IMR-90 (cell line): ENCODE measurements at regions not wholly inside any gene's neighbourhood (a gene's known extent, or its start where the extent isn't known, plus 50 kb on each side); places are given as distances from the start of the nearest gene placed in this dataset.

Source experiments
- ATAC-seq: fragments of 200-7000 bp; cut with Tn5 transposase; 2 replicates; pipeline ENCODE4 v1.9.1; 2020; ENCODE audit warnings: low read depth, mild to moderate bottlenecking, moderate library complexity
- BruUV-seq: library from RNA; stranded (reverse); fragments of 400-500 nt; replicated peaks from 2 replicates; lab custom pipeline; 2021; lab: Mats Ljungman, UMichigan
- CTCF ChIA-PET: fragments of 300-600 bp; formaldehyde crosslinking; extraction: SDS; loops from one replicate; lab custom pipeline; 2021; ENCODE audit warnings: antibody characterized with exemption; lab: Yijun Ruan, JAX
- POLR2A ChIA-PET: fragments of 300-600 bp; sonication (Branson Sonifier 250); formaldehyde crosslinking; loops from one replicate; lab custom pipeline; 2022; ENCODE audit warnings: antibody characterized with exemption; ENCODE audit not compliant: unreplicated experiment; lab: Charles Lee
- DNase-seq: peaks from one replicate; pipeline ENCODE4 v3.0.0; 2013
- H2AFZ ChIP-seq: replicated peaks from 2 replicates; pipeline ENCODE3; 2013; ENCODE audit warnings: low read length, mild to moderate bottlenecking; ENCODE audit not compliant: poor library complexity
- H2AK5ac ChIP-seq: 2 replicates; pipeline ENCODE4 v1.6.1; 2013; ENCODE audit warnings: low read depth, low read length, inconsistent platforms
- H2AK9ac ChIP-seq: replicated peaks from 2 replicates; pipeline ENCODE3; 2013; ENCODE audit warnings: mild to moderate bottlenecking, low read depth, low read length, moderate library complexity; ENCODE audit not compliant: poor library complexity
- H2BK120ac ChIP-seq: 2 replicates; pipeline ENCODE4 v1.6.1; 2013; ENCODE audit warnings: low read depth, low read length, inconsistent platforms
- H2BK15ac ChIP-seq: 3 replicates; pipeline ENCODE4 v1.6.1; 2013; ENCODE audit warnings: low read depth, low read length, inconsistent platforms
- H2BK20ac ChIP-seq: 2 replicates; pipeline ENCODE4 v1.6.1; 2013; ENCODE audit warnings: low read depth, mild to moderate bottlenecking, inconsistent platforms, low read length, moderate library complexity
- H2BK5ac ChIP-seq: 2 replicates; pipeline ENCODE4 v1.6.1; 2013; ENCODE audit warnings: mild to moderate bottlenecking, low read depth, low read length, inconsistent platforms; ENCODE audit not compliant: poor library complexity, severe bottlenecking
- H3K14ac ChIP-seq: replicated peaks from 2 replicates; pipeline ENCODE4 v1.6.1; 2013; ENCODE audit warnings: low read depth, low read length, inconsistent platforms
- H3K18ac ChIP-seq: 2 replicates; pipeline ENCODE4 v1.6.1; 2013; ENCODE audit warnings: low read depth, low read length, control low read depth
- H3K23ac ChIP-seq: 2 replicates; pipeline ENCODE4 v1.6.1; 2013; ENCODE audit warnings: low read depth, low read length, inconsistent platforms
- H3K27ac ChIP-seq: 2 replicates; pipeline ENCODE4 v1.5.1; 2013; ENCODE audit warnings: mild to moderate bottlenecking, control low read depth, low read length; ENCODE audit not compliant: insufficient read depth
- H3K27me3 ChIP-seq: 2 replicates; pipeline ENCODE4 v1.6.1; 2013; ENCODE audit warnings: low read length; ENCODE audit not compliant: control insufficient read depth, insufficient read depth
- H3K36me3 ChIP-seq: 2 replicates; pipeline ENCODE4 v1.6.1; 2013; ENCODE audit warnings: low read length, mixed read lengths; ENCODE audit not compliant: control insufficient read depth, insufficient read depth
- H3K4ac ChIP-seq: 2 replicates; pipeline ENCODE4 v1.6.1; 2013; ENCODE audit warnings: low read depth, low read length, inconsistent platforms
- H3K4me1 ChIP-seq: 2 replicates; pipeline ENCODE4 v1.6.1; 2013; ENCODE audit warnings: low read length, mixed read lengths; ENCODE audit not compliant: control insufficient read depth, insufficient read depth
- H3K4me2 ChIP-seq: 2 replicates; pipeline ENCODE4 v1.6.1; 2013; ENCODE audit warnings: low read depth, mild to moderate bottlenecking, control low read depth, low read length, moderate library complexity
- H3K4me3 ChIP-seq: 2 replicates; pipeline ENCODE4 v1.5.1; 2013; ENCODE audit warnings: low read depth, mild to moderate bottlenecking, control low read depth, low read length, moderate library complexity; ENCODE audit not compliant: insufficient read depth
- H3K56ac ChIP-seq: 2 replicates; pipeline ENCODE4 v1.6.1; 2013; ENCODE audit warnings: low read length, inconsistent platforms; ENCODE audit not compliant: insufficient read depth; ENCODE audit errors: extremely low read depth
- H3K79me1 ChIP-seq, 2 experiments: 2 replicates each; pipeline ENCODE4 v1.6.1; 2013; ENCODE audit warnings: low read length in 2 of 2, inconsistent platforms in 1 of 2, low read depth in 1 of 2
- H3K9ac ChIP-seq: 2 replicates; pipeline ENCODE4 v1.6.1; 2013; ENCODE audit warnings: low read depth, low read length, control low read depth
- H3K9me1 ChIP-seq: 2 replicates; pipeline ENCODE4 v1.6.1; 2013; ENCODE audit warnings: low read length, inconsistent platforms; ENCODE audit not compliant: insufficient read depth
- H3K9me3 ChIP-seq: 2 replicates; pipeline ENCODE4 v1.6.1; 2013; ENCODE audit warnings: low read length; ENCODE audit not compliant: control insufficient read depth, insufficient read depth
- H4K20me1 ChIP-seq: 2 replicates; pipeline ENCODE4 v1.6.1; 2013; ENCODE audit warnings: low read length, inconsistent platforms; ENCODE audit not compliant: insufficient read depth
- H4K5ac ChIP-seq: 2 replicates; pipeline ENCODE4 v1.6.1; 2013; ENCODE audit warnings: mild to moderate bottlenecking, low read depth, low read length, control low read depth
- H4K8ac ChIP-seq, 2 experiments: 2 replicates each; pipeline ENCODE4 v1.6.1; 2013; ENCODE audit warnings: low read depth in 2 of 2, low read length in 2 of 2, control low read depth in 1 of 2, inconsistent platforms in 1 of 2
- H4K91ac ChIP-seq: 2 replicates; pipeline ENCODE4 v1.6.1; 2013; ENCODE audit warnings: low read depth, low read length, inconsistent platforms; ENCODE audit not compliant: insufficient read depth
- BHLHE40 ChIP-seq: fragments of 150-350 bp; IDR thresholded peaks from 2 replicates; pipeline ENCODE4 v1.6.1; 2016; ENCODE audit warnings: mild to moderate bottlenecking, low read depth, low read length
- CEBPB ChIP-seq: IDR thresholded peaks from 2 replicates; pipeline ENCODE4 v1.6.1; 2012; ENCODE audit warnings: low read depth, low read length, improper control_type of control experiment
- CHD1 ChIP-seq: IDR thresholded peaks from 2 replicates; pipeline ENCODE4 v1.6.1; 2012; ENCODE audit warnings: low read depth, low read length, improper control_type of control experiment
- FOS ChIP-seq: fragments of 150-350 bp; IDR thresholded peaks from 2 replicates; pipeline ENCODE4 v1.6.1; 2016; ENCODE audit warnings: low read depth, low read length
- MAFK ChIP-seq: IDR thresholded peaks from 2 replicates; pipeline ENCODE4 v1.6.1; 2012; ENCODE audit warnings: low read depth, low read length, improper control_type of control experiment
- MAZ ChIP-seq: IDR thresholded peaks from 2 replicates; pipeline ENCODE4 v1.6.1; 2012; ENCODE audit warnings: low read depth, mild to moderate bottlenecking, low read length, improper control_type of control experiment, moderate library complexity, borderline replicate concordance
- MXI1 ChIP-seq: IDR thresholded peaks from 2 replicates; pipeline ENCODE4 v1.6.1; 2012; ENCODE audit warnings: low read depth, mild to moderate bottlenecking, low read length, moderate library complexity, borderline replicate concordance
- NFE2L2 ChIP-seq: fragments of 150-350 bp; IDR thresholded peaks from 2 replicates; pipeline ENCODE4 v1.6.1; 2016; ENCODE audit warnings: low read depth, mild to moderate bottlenecking, low read length
- POLR2A ChIP-seq: IDR thresholded peaks from 2 replicates; pipeline ENCODE4 v1.6.1; 2012; ENCODE audit warnings: mild to moderate bottlenecking, low read depth, low read length
- RAD21 ChIP-seq: IDR thresholded peaks from 2 replicates; pipeline ENCODE4 v1.6.1; 2012; ENCODE audit warnings: low read length, improper control_type of control experiment
- RCOR1 ChIP-seq: IDR thresholded peaks from 2 replicates; pipeline ENCODE4 v1.6.1; 2012; ENCODE audit warnings: mild to moderate bottlenecking, low read length, improper control_type of control experiment; ENCODE audit not compliant: insufficient replicate concordance
- RFX5 ChIP-seq: IDR thresholded peaks from 2 replicates; pipeline ENCODE4 v1.8.0; 2012; ENCODE audit warnings: low read depth, mild to moderate bottlenecking, low read length, moderate library complexity
- SMC3 ChIP-seq: fragments of 150-350 bp; IDR thresholded peaks from 2 replicates; pipeline ENCODE4 v1.6.1; 2016; ENCODE audit warnings: low read depth, mild to moderate bottlenecking, antibody characterized with exemption, low read length, moderate library complexity
- WGBS, 2 experiments: methylation state at CpG; one replicate each; pipeline versions ENCODE4 v1.1.5 to v1.1.7; 2013; ENCODE audit warnings: missing lambda C conversion rate in 2 of 2; ENCODE audit not compliant: insufficient read length in 1 of 2; ENCODE audit errors: extremely low coverage in 2 of 2; 5-methylcytosine and 5-hydroxymethylcytosine counted together
- dilution Hi-C: fragments of 300-500 bp; cut with HindIII; formaldehyde crosslinking; loops from one replicate; pipeline ENCODE4 v1.14.3; 2018; ENCODE audit warnings: low sequenced_read_pairs; ENCODE audit not compliant: unreplicated experiment
- in situ Hi-C: fragments of 300-500 bp; cut with MboI; formaldehyde crosslinking; loops from 3 replicates; pipeline ENCODE4 v1.14.3; 2019; ENCODE audit warnings: low sequenced_read_pairs, inconsistent platforms, mixed read lengths
- intact Hi-C: fragments of 100-400 bp; cut with micrococcal nuclease; formaldehyde crosslinking; loops from 2 replicates; pipeline ENCODE4 v1.10.0; 2022
- TF ChIP-seq, protein P1 (sequence below): fragments of 150-350 bp; IDR thresholded peaks from 2 replicates; pipeline ENCODE4 v1.6.1; 2016; ENCODE audit warnings: low read depth, mild to moderate bottlenecking, low read length, moderate library complexity, borderline replicate concordance
- TF ChIP-seq, protein P2 (sequence below): conservative IDR thresholded peaks from 2 replicates; pipeline ENCODE4 v1.5.1; 2012; ENCODE audit warnings: mild to moderate bottlenecking, low read depth, low read length, improper control_type of control experiment
- TF ChIP-seq, protein P3 (sequence below): fragments of 150-350 bp; IDR thresholded peaks from 2 replicates; pipeline ENCODE4 v1.6.1; 2017; ENCODE audit warnings: mild to moderate bottlenecking, antibody characterized with exemption, low read length, low read depth

DNA sequence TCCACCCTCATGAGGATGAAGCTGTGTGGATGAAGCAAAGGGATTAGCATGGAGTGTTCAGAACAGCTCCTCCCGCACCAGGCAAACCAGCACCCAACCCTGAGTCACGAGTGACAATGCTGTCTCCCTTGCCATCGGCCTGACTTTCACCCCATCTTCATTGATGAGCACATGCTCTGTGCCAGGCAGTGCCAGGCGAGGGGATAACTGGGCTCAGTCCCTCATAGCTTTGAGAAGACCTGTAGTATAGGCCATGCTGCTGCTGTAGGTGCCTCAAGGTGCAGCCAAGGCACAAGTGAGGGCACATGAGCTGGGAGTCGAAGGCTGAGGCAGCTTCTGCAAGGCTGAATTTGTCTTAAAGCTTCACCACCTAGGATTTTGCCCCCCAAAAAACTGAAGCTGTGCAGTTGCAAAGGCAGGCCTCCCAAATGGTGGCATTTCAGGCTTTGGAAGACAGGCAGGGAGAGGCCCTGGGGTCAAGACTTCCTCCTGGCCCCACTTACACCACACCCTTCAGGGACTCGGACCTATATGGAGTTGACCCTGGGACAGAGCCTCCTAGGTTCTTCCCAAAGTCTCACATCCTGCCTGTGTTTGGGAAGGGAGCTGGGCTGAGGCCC lies 54.2 kb upstream of the GDF10 start:
- Histone ChIP-seq H2BK15ac (no peak overlapping the region), H2AK5ac (no peak overlapping the region; the same call in 1 of the 2 replicates), H2BK5ac (no peak overlapping the region), H3K4me1 (peaks cover 3% of the 10 kb centered on the region; the same call in 1 of the 2 replicates), H3K18ac (no peak overlapping the region), H2AFZ (no peak overlapping the region), H3K4ac (no peak overlapping the region), H3K56ac (no peak overlapping the region), H3K4me3 (no peak overlapping the region), H4K91ac (no peak overlapping the region), H3K9ac (no peak overlapping the region), H3K23ac (no peak overlapping the region), H4K8ac (no peak overlapping the region), H3K9me3 (no peaks in the 10 kb centered on the region), H3K79me1 (no peaks in the 10 kb centered on the region), H2BK20ac (no peak overlapping the region), H3K4me2 (no peak overlapping the region), H2BK120ac (no peak overlapping the region), H2AK9ac (no peak overlapping the region), H3K14ac (no peak overlapping the region), H3K9me1 (no peaks in the 10 kb centered on the region), H4K20me1 (no peaks in the 10 kb centered on the region), H3K27ac (no peak overlapping the region), H3K27me3 (peaks cover 35% of the 10 kb centered on the region), H4K5ac (no peak overlapping the region), H3K36me3 (no peaks in the 10 kb centered on the region)
- intact Hi-C loops: no loop called here
- 33% methylated on average over 1 of the region's 6 CpGs; no CpG with 5 or more reads in 1 of the 2 experiments for WGBS, 2 experiments
- dilution Hi-C loops: no loop called here
- ChIA-PET POLR2A (no interaction called here), CTCF (no interaction called here)
- no TSS peak for BruUV-seq
- DNase-seq (no peak), ATAC-seq (no peak)
- in situ Hi-C loops: no loop called here
- TF ChIP-seq BHLHE40: no peak
- no peak for TF ChIP-seq CEBPB
- TF ChIP-seq POLR2A: no peak
- no peak for TF ChIP-seq MAZ
- TF ChIP-seq, protein P1, sequence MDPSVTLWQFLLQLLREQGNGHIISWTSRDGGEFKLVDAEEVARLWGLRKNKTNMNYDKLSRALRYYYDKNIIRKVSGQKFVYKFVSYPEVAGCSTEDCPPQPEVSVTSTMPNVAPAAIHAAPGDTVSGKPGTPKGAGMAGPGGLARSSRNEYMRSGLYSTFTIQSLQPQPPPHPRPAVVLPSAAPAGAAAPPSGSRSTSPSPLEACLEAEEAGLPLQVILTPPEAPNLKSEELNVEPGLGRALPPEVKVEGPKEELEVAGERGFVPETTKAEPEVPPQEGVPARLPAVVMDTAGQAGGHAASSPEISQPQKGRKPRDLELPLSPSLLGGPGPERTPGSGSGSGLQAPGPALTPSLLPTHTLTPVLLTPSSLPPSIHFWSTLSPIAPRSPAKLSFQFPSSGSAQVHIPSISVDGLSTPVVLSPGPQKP: no peak
- no peak for TF ChIP-seq SMC3
- TF ChIP-seq NFE2L2: no peak
- no peak for TF ChIP-seq RFX5
- TF ChIP-seq, protein P2, sequence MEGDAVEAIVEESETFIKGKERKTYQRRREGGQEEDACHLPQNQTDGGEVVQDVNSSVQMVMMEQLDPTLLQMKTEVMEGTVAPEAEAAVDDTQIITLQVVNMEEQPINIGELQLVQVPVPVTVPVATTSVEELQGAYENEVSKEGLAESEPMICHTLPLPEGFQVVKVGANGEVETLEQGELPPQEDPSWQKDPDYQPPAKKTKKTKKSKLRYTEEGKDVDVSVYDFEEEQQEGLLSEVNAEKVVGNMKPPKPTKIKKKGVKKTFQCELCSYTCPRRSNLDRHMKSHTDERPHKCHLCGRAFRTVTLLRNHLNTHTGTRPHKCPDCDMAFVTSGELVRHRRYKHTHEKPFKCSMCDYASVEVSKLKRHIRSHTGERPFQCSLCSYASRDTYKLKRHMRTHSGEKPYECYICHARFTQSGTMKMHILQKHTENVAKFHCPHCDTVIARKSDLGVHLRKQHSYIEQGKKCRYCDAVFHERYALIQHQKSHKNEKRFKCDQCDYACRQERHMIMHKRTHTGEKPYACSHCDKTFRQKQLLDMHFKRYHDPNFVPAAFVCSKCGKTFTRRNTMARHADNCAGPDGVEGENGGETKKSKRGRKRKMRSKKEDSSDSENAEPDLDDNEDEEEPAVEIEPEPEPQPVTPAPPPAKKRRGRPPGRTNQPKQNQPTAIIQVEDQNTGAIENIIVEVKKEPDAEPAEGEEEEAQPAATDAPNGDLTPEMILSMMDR: no peak
- TF ChIP-seq, protein P3, sequence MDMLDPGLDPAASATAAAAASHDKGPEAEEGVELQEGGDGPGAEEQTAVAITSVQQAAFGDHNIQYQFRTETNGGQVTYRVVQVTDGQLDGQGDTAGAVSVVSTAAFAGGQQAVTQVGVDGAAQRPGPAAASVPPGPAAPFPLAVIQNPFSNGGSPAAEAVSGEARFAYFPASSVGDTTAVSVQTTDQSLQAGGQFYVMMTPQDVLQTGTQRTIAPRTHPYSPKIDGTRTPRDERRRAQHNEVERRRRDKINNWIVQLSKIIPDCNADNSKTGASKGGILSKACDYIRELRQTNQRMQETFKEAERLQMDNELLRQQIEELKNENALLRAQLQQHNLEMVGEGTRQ: no peak
- no peak for TF ChIP-seq MXI1
- no peak for TF ChIP-seq MAFK
- no peak for TF ChIP-seq FOS
- TF ChIP-seq RCOR1: no peak
- TF ChIP-seq RAD21: no peak
- TF ChIP-seq CHD1: no peak
